ENCODE measurements at regions not wholly inside any gene's neighbourhood (a gene's known extent, or its start where the extent isn't known, plus 50 kb on each side); places are given as distances from the start of the nearest gene placed in this dataset.
"Not testable (repeated sequence)": the region's sequence is repeated elsewhere in the genome, so short reads cannot be mapped to it uniquely, and the experiment has no call there.

- H3K36me3 ChIP-seq, result no peaks in the 10 kb centered on the region
- H3K4me3 ChIP-seq (ENCODE audit: low read depth, low read length), result no peak overlapping the region
- H3K27me3 ChIP-seq, result no peaks in the 10 kb centered on the region
- no peak for TF ChIP-seq CTCF (IDR thresholded peaks at IDR 0.05; ENCODE audit: low read depth, low read length)
- no peaks in the 10 kb centered on the region for H3K4me1 ChIP-seq
- H3K9me3 ChIP-seq, result no peaks in the 10 kb centered on the region
- DNase-seq, result no peak
Measured at GRCh38 chr17:13106171-13106570, 88.3 kb upstream of the ELAC2 start.

GRCh38 chr17:13104576-13104975, 86.7 kb upstream of the ELAC2 start:
- Histone ChIP-seq H3K36me3 (no peaks in the 10 kb centered on the region), H3K4me3 (ENCODE audit: low read depth, low read length) (no peak overlapping the region), H3K9me3 (no peaks in the 10 kb centered on the region), H3K4me1 (no peaks in the 10 kb centered on the region), H3K27me3 (no peaks in the 10 kb centered on the region)
- no peak for DNase-seq
- no peak for TF ChIP-seq CTCF (IDR thresholded peaks at IDR 0.05; ENCODE audit: low read depth, low read length)

GRCh38 chr17:13102477-13102876, 84.7 kb upstream of the ELAC2 start:
- Histone ChIP-seq H3K4me1 (no peaks in the 10 kb centered on the region), H3K4me3 (ENCODE audit: low read depth, low read length) (no peak overlapping the region), H3K36me3 (no peaks in the 10 kb centered on the region), H3K27me3 (no peaks in the 10 kb centered on the region), H3K9me3 (no peaks in the 10 kb centered on the region)
- no peak for TF ChIP-seq CTCF (IDR thresholded peaks at IDR 0.05; ENCODE audit: low read depth, low read length)
- DNase-seq, result no peak

GRCh38 chr17:13099926-13100325, 82.1 kb upstream of the ELAC2 start:
- TF ChIP-seq CTCF (IDR thresholded peaks at IDR 0.05; ENCODE audit: low read depth, low read length), result no peak
- DNase-seq, result no peak
- Histone ChIP-seq H3K4me3 (ENCODE audit: low read depth, low read length) (no peak overlapping the region), H3K36me3 (no peaks in the 10 kb centered on the region), H3K4me1 (no peaks in the 10 kb centered on the region), H3K27me3 (no peaks in the 10 kb centered on the region), H3K9me3 (no peaks in the 10 kb centered on the region)

GRCh38 chr17:13099089-13099735, 81.4 kb upstream of the ELAC2 start:
- no peak for TF ChIP-seq CTCF (IDR thresholded peaks at IDR 0.05; ENCODE audit: low read depth, low read length)
- H3K4me1 ChIP-seq, result no peaks in the 10 kb centered on the region
- no peaks in the 10 kb centered on the region for H3K9me3 ChIP-seq
- H3K4me3 ChIP-seq (ENCODE audit: low read depth, low read length), result no peak overlapping the region
- H3K27me3 ChIP-seq, result no peaks in the 10 kb centered on the region
- no peaks in the 10 kb centered on the region for H3K36me3 ChIP-seq
- no peak for DNase-seq

- no peak for TF ChIP-seq CTCF (IDR thresholded peaks at IDR 0.05; ENCODE audit: low read depth, low read length)
- Histone ChIP-seq H3K27me3 (no peaks in the 10 kb centered on the region), H3K4me1 (no peaks in the 10 kb centered on the region), H3K4me3 (ENCODE audit: low read depth, low read length) (no peak overlapping the region), H3K36me3 (no peaks in the 10 kb centered on the region), H3K9me3 (no peaks in the 10 kb centered on the region)
- no peak for DNase-seq
Measured at GRCh38 chr17:13096291-13096690, 78.5 kb upstream of the ELAC2 start.

GRCh38 chr17:13092010-13092409, 74.2 kb upstream of the ELAC2 start:
- not testable (repeated sequence) for H3K4me3 ChIP-seq (ENCODE audit: low read depth, low read length); H3K9me3 ChIP-seq; H3K4me1 ChIP-seq; DNase-seq; H3K27me3 ChIP-seq; H3K36me3 ChIP-seq
